Gastrocnemius medialis (tissue), 4 donors: ENCODE measurements at regions not wholly inside any gene's neighbourhood (a gene's known extent, or its start where the extent isn't known, plus 50 kb on each side); places are given as distances from the start of the nearest gene placed in this dataset.

Source experiments
- ATAC-seq, 2 donors: fragments of 150-250 bp; one replicate each; pipeline ENCODE4 v1.9.1; 2016
- DNase-seq, 2 donors: peaks; one replicate each; pipeline ENCODE4 v3.0.0-alpha.2; 2019
- H3K27ac ChIP-seq, 4 donors: fragments of 200-600 bp; sonication (generic); 1 replicate in 1 of 4; 2 replicates in 3 of 4; pipeline ENCODE4 v1.5.1; 2016 to 2018; ENCODE audit warnings: mild to moderate bottlenecking in 2 of 4, moderate library complexity in 1 of 4
- H3K27me3 ChIP-seq, 3 donors: fragments of 200-600 bp; sonication (generic) in 2 of 3; 1 replicate in 1 of 3; 2 replicates in 2 of 3; pipeline versions ENCODE4 v1.5.1 to v1.6.0; 2016 to 2019; ENCODE audit warnings: mild to moderate bottlenecking in 1 of 3, moderate library complexity in 1 of 3
- H3K36me3 ChIP-seq, 2 donors: fragments of 200-600 bp; sonication (generic) in 1 of 2; one replicate each; pipeline ENCODE4 v1.5.1; 2017 to 2018
- H3K4me1 ChIP-seq, 2 donors: fragments of 200-600 bp; sonication (generic) in 1 of 2; one replicate each; pipeline ENCODE4 v1.5.1; 2016 to 2017; ENCODE audit warnings: mild to moderate bottlenecking in 2 of 2
- H3K4me3 ChIP-seq, 4 donors: fragments of 200-600 bp; sonication (generic) in 3 of 4; 1 replicate in 1 of 4; 2 replicates in 3 of 4; pipeline ENCODE4 v1.5.1; 2016 to 2019; ENCODE audit warnings: mild to moderate bottlenecking in 2 of 4
- H3K9me3 ChIP-seq, 3 donors: fragments of 200-600 bp; sonication (generic) in 2 of 3; 1 replicate in 1 of 3; 2 replicates in 2 of 3; pipeline ENCODE4 v1.5.1; 2016 to 2019
- POLR2A ChIP-seq, 2 donors: fragments of 450-650 bp; IDR thresholded peaks; one replicate each; pipeline ENCODE4 v1.6.1; 2017; ENCODE audit warnings: antibody characterized with exemption in 2 of 2, mild to moderate bottlenecking in 2 of 2, moderate library complexity in 2 of 2
- in situ Hi-C, 4 donors: fragments of 200-750 bp; cut with MboI; loops; one replicate each; pipeline versions ENCODE4 v1.15.0 to v1.8.0; 2017; ENCODE audit warnings: low sequenced_read_pairs in 4 of 4
- intact Hi-C: fragments of 100-400 bp; cut with DNase I; formaldehyde crosslinking; loops from one replicate; pipeline ENCODE4 v1.15.1; 2023; ENCODE audit warnings: low total_unique reads
- TF ChIP-seq, protein P1 (sequence below), 5 experiments: fragments of 450-650 bp in 3 of 5; fragments of 200-600 bp in 2 of 5; sonication (generic) in 2 of 5; IDR thresholded peaks in 4 of 5; conservative IDR thresholded peaks in 1 of 5; 1 replicate in 4 of 5; 2 replicates in 1 of 5; pipeline ENCODE4 v1.5.1; 2016 to 2019; ENCODE audit warnings: antibody characterized with exemption in 5 of 5, mild to moderate bottlenecking in 3 of 5, moderate library complexity in 3 of 5

DNA sequence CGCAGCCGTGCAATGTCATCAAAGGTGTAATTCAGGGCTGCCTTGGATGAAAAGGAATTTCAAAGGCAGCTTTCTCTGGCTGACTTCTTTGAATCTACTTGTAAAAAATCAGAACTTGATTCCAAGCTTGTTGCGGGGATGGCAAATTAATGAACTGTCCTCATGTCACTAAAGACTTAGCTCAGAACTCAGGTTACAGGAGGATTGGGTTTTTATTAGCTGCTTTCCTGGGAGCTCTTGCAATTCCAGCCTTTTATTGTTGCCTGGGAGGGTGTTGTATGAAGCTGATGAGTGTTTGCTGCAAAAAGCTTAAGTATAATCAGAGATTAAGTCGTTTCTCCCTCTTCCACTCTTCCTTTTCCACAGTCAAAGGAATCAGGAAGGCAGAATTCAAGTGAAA lies 113.0 kb upstream of the CDH4 start:
- ATAC-seq (no peak), DNase-seq (no peak)
- Histone ChIP-seq H3K27ac (no peak overlapping the region), H3K27me3 (peaks cover 0 to 15% (median 0%) of the 10 kb centered on the region in 3 donors), H3K36me3 (no peaks in the 10 kb centered on the region), H3K9me3 (peaks cover 0 to 1% (median 0%) of the 10 kb centered on the region in 3 donors), H3K4me1 (no peaks in the 10 kb centered on the region), H3K4me3 (no peak overlapping the region)
- TF ChIP-seq POLR2A (IDR thresholded peaks at IDR 0.05): no peak
- TF ChIP-seq, protein P1, sequence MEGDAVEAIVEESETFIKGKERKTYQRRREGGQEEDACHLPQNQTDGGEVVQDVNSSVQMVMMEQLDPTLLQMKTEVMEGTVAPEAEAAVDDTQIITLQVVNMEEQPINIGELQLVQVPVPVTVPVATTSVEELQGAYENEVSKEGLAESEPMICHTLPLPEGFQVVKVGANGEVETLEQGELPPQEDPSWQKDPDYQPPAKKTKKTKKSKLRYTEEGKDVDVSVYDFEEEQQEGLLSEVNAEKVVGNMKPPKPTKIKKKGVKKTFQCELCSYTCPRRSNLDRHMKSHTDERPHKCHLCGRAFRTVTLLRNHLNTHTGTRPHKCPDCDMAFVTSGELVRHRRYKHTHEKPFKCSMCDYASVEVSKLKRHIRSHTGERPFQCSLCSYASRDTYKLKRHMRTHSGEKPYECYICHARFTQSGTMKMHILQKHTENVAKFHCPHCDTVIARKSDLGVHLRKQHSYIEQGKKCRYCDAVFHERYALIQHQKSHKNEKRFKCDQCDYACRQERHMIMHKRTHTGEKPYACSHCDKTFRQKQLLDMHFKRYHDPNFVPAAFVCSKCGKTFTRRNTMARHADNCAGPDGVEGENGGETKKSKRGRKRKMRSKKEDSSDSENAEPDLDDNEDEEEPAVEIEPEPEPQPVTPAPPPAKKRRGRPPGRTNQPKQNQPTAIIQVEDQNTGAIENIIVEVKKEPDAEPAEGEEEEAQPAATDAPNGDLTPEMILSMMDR (IDR thresholded peaks at IDR 0.05 in 4 of 5, conservative IDR thresholded peaks at IDR 0.05 in 1 of 5): no peak
- intact Hi-C loops (loop anchor here (5.0 kb wide), 1 partner anchor 152 kb away; no protein-coding TSS in a partner anchor), in situ Hi-C loops (no loop called here)

DNA sequence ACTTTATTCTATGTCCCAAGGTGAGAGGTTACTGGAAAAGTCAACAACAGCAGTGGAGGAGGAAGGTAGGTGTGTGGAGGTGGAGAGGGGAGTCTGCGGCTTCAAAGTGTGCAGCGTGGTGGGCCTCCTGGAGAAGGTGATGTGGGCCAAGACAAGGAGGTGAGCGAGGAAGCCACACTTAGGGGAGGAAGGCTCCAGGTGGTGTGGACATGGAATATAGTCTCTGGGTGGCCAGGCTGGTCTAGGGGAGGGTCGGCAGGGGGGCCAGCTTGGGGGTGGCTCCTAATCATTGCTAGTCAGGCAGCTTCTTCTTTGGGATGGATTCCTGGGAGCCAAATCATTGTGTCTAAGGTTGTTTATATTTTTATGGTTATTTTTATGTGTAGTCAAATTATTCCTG lies 111.5 kb upstream of the CDH4 start:
- H3K36me3 ChIP-seq: no peaks in the 10 kb centered on the region
- ATAC-seq: no peak
- H3K4me3 ChIP-seq: no peak overlapping the region
- no peak for DNase-seq
- H3K27ac ChIP-seq: no peak overlapping the region
- intact Hi-C loops: no loop called here
- in situ Hi-C loops: no loop called here
- H3K27me3 ChIP-seq: peaks cover 0 to 5% (median 0%) of the 10 kb centered on the region in 3 donors
- no peak for TF ChIP-seq POLR2A (IDR thresholded peaks at IDR 0.05)
- TF ChIP-seq, protein P1 (IDR thresholded peaks at IDR 0.05 in 4 of 5, conservative IDR thresholded peaks at IDR 0.05 in 1 of 5): no peak
- peaks cover 0 to 9% (median 0%) of the 10 kb centered on the region in 3 donors for H3K9me3 ChIP-seq
- H3K4me1 ChIP-seq: no peaks in the 10 kb centered on the region

DNA sequence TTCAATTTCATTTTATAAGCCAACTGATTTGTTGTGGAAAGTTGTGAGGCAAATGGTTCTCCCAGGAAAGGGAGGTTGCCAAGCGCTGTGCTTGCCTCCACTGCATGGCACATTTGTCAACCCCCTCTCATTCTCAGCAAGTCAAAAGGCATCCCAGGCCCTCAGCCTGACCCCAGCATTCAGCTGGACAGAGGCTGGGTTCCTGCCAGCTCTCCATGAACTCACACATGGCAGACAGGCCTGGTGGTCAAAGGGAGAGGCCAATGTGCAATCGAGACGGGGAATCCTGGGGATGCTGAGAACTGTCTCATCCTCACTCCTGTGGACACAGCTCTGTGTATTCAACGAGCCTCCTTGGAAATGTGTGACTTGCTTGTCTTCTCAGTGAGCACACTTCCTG lies 106.0 kb upstream of the CDH4 start:
- DNase-seq: no peak
- in situ Hi-C loops (no loop called here), intact Hi-C loops (no loop called here)
- Histone ChIP-seq H3K4me1 (no peaks in the 10 kb centered on the region), H3K27ac (no peak overlapping the region), H3K4me3 (no peak overlapping the region), H3K9me3 (peaks cover 0 to 9% (median 0%) of the 10 kb centered on the region in 3 donors), H3K27me3 (peaks cover 0 to 4% (median 0%) of the 10 kb centered on the region in 3 donors), H3K36me3 (no peaks in the 10 kb centered on the region)
- TF ChIP-seq, protein P1 (IDR thresholded peaks at IDR 0.05 in 4 of 5, conservative IDR thresholded peaks at IDR 0.05 in 1 of 5): no peak
- no peak for TF ChIP-seq POLR2A (IDR thresholded peaks at IDR 0.05)
- no peak for ATAC-seq

DNA sequence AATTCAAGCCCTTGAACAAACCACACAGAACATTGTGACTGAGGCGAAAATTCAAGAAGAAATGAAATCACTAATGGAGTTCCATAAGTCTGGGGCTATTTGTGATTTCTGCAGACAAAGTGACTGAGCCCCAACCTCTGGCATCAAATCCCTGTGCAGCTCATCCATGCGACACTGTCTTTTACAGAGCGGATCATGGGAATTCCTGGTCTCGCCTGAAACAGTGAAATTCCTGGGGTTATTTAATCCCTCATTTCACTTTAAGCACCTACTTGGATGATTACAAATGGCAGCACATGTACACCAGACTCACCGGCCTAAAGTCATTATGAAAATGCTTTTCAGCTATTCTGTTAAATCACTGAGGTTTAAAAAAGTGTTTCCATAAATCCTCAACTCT lies 102.4 kb upstream of the CDH4 start:
- Histone ChIP-seq H3K4me3 (no peak overlapping the region), H3K4me1 (no peaks in the 10 kb centered on the region), H3K27ac (no peak overlapping the region), H3K36me3 (no peaks in the 10 kb centered on the region), H3K9me3 (peaks cover 0 to 2% (median 0%) of the 10 kb centered on the region in 3 donors), H3K27me3 (peaks cover 0 to 4% (median 0%) of the 10 kb centered on the region in 3 donors)
- in situ Hi-C loops: no loop called here
- intact Hi-C loops: no loop called here
- no peak for TF ChIP-seq POLR2A (IDR thresholded peaks at IDR 0.05)
- TF ChIP-seq, protein P1 (IDR thresholded peaks at IDR 0.05 in 4 of 5, conservative IDR thresholded peaks at IDR 0.05 in 1 of 5): no peak
- ATAC-seq: no peak
- no peak for DNase-seq

DNA sequence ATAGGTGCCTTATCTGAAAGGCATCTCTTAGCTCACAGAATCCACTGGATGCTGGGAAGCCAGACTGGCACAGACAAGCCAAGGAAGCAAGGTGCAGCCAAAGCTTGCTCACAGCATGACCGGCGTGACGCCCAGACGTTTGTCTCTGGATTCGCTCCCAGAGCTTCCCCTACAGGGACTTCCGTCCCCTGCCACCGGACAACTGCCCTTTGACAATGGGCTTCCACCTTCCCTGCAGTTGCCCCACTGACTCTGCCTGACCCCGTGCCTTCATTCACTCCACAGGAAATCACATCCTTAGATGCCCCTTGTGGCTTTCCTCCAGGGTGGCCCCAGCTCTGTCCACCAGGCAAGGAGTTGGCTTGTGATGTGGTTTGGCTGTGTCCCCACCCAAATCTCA lies 94.8 kb upstream of the CDH4 start:
- intact Hi-C loops (no loop called here), in situ Hi-C loops (no loop called here)
- Histone ChIP-seq H3K27ac (no peak overlapping the region), H3K27me3 (no peaks in the 10 kb centered on the region), H3K36me3 (no peaks in the 10 kb centered on the region), H3K9me3 (no peaks in the 10 kb centered on the region), H3K4me1 (no peaks in the 10 kb centered on the region), H3K4me3 (no peak overlapping the region)
- no peak for ATAC-seq
- no peak for DNase-seq
- TF ChIP-seq, protein P1 (IDR thresholded peaks at IDR 0.05 in 4 of 5, conservative IDR thresholded peaks at IDR 0.05 in 1 of 5): no peak
